ENCODE measurements at regions not wholly inside any gene's neighbourhood (a gene's known extent, or its start where the extent isn't known, plus 50 kb on each side); places are given as distances from the start of the nearest gene placed in this dataset.

- no peaks in the 10 kb centered on the region for H3K36me3 ChIP-seq
- no peak for TF ChIP-seq CTCF (IDR thresholded peaks at IDR 0.05)
- ATAC-seq: no peak
- no peak for DNase-seq
- no peak overlapping the region for H3K27ac ChIP-seq
- no peaks in the 10 kb centered on the region for H3K9me3 ChIP-seq
- no peak overlapping the region for H3K4me3 ChIP-seq
- no peaks in the 10 kb centered on the region for H3K27me3 ChIP-seq (ENCODE audit: low read depth)
- intact Hi-C loops (cut with DNase I): no loop called here
- no peaks in the 10 kb centered on the region for H3K4me1 ChIP-seq
These were observed 205.0 kb upstream of the RAD23B start for GRCh38 chr9:107078061-107078460.

- intact Hi-C loops (cut with DNase I): no loop called here
- Histone ChIP-seq H3K4me3 (no peak overlapping the region), H3K36me3 (no peaks in the 10 kb centered on the region), H3K27ac (no peak overlapping the region), H3K27me3 (ENCODE audit: low read depth) (no peaks in the 10 kb centered on the region), H3K9me3 (no peaks in the 10 kb centered on the region), H3K4me1 (no peaks in the 10 kb centered on the region)
- ATAC-seq (no peak), DNase-seq (no peak)
- no peak for TF ChIP-seq CTCF (IDR thresholded peaks at IDR 0.05)
These were observed 203.5 kb upstream of the RAD23B start for GRCh38 chr9:107079589-107079988.

GRCh38 chr9:107080130-107080529 is 202.9 kb upstream of the RAD23B start:
- no peak for TF ChIP-seq CTCF (IDR thresholded peaks at IDR 0.05)
- Histone ChIP-seq H3K4me1 (no peaks in the 10 kb centered on the region), H3K27me3 (ENCODE audit: low read depth) (no peaks in the 10 kb centered on the region), H3K4me3 (no peak overlapping the region), H3K9me3 (no peaks in the 10 kb centered on the region), H3K27ac (no peak overlapping the region), H3K36me3 (no peaks in the 10 kb centered on the region)
- intact Hi-C loops (cut with DNase I): no loop called here
- ATAC-seq (no peak), DNase-seq (no peak)

- intact Hi-C loops (cut with DNase I): no loop called here
- no peaks in the 10 kb centered on the region for H3K9me3 ChIP-seq
- no peaks in the 10 kb centered on the region for H3K36me3 ChIP-seq
- H3K4me1 ChIP-seq: no peaks in the 10 kb centered on the region
- H3K27ac ChIP-seq: no peak overlapping the region
- TF ChIP-seq CTCF (IDR thresholded peaks at IDR 0.05): no peak
- no peak overlapping the region for H3K4me3 ChIP-seq
- no peaks in the 10 kb centered on the region for H3K27me3 ChIP-seq (ENCODE audit: low read depth)
- DNase-seq (no peak), ATAC-seq (no peak)
These were observed 196.6 kb upstream of the RAD23B start for GRCh38 chr9:107086460-107086859.

GRCh38 chr9:107087222-107087621 is 195.9 kb upstream of the RAD23B start:
- intact Hi-C loops (cut with DNase I): no loop called here
- no peak for ATAC-seq
- TF ChIP-seq CTCF (IDR thresholded peaks at IDR 0.05): no peak

GRCh38 chr9:107090218-107090617 is 192.9 kb upstream of the RAD23B start:
- Histone ChIP-seq H3K27ac (no peak overlapping the region), H3K4me3 (no peak overlapping the region), H3K36me3 (no peaks in the 10 kb centered on the region), H3K4me1 (no peaks in the 10 kb centered on the region), H3K27me3 (ENCODE audit: low read depth) (no peaks in the 10 kb centered on the region), H3K9me3 (no peaks in the 10 kb centered on the region)
- intact Hi-C loops (cut with DNase I): no loop called here
- TF ChIP-seq CTCF (IDR thresholded peaks at IDR 0.05): no peak
- no peak for DNase-seq
- no peak for ATAC-seq

More at GRCh38 chr9:107087222-107087621, 195.9 kb upstream of the RAD23B start:
- Histone ChIP-seq H3K27ac (no peak overlapping the region), H3K36me3 (no peaks in the 10 kb centered on the region), H3K4me3 (no peak overlapping the region), H3K4me1 (no peaks in the 10 kb centered on the region), H3K27me3 (ENCODE audit: low read depth) (no peaks in the 10 kb centered on the region), H3K9me3 (no peaks in the 10 kb centered on the region)
- DNase-seq: no peak

All from lower lobe of right lung (tissue), 2 donors.